ENCODE measurements at regions not wholly inside any gene's neighbourhood (a gene's known extent, or its start where the extent isn't known, plus 50 kb on each side); places are given as distances from the start of the nearest gene placed in this dataset.

GRCh38 chr2:103808814-103809213 is 1045.1 kb upstream of the POU3F3 start:
- intact Hi-C loops (cut with DNase I, micrococcal nuclease) = no loop called here
- Mint-ChIP-seq H3K36me3 (ENCODE audit: low read depth) (no peaks in the 10 kb centered on the region), H3K27ac (no peak overlapping the region), H3K4me1 (ENCODE audit: low read depth) (no peaks in the 10 kb centered on the region), H3K27me3 (no peaks in the 10 kb centered on the region), H3K9me3 (peaks cover 9% of the 10 kb centered on the region), H3K4me3 (no peak overlapping the region)
- Histone ChIP-seq H3K36me3 (ENCODE audit: insufficient read depth, low read length) (no peaks in the 10 kb centered on the region), H3K27ac (ENCODE audit: low read depth in 1 of 2, low read length in 2 of 2) (no peak overlapping the region), H3K9me3 (ENCODE audit: control insufficient read depth in 1 of 2, insufficient read depth in 1 of 2, low read length in 2 of 2) (peaks cover 0 to 15% of the 10 kb centered on the region in 2 experiments), H3K4me1 (ENCODE audit: insufficient read depth, low read length) (no peaks in the 10 kb centered on the region), H3K27me3 (ENCODE audit: control insufficient read depth in 1 of 2, insufficient read depth in 2 of 2, low read length in 2 of 2) (no peaks in the 10 kb centered on the region), H3K4me3 (ENCODE audit: low read length) (no peak overlapping the region)
- no peak for ATAC-seq (ENCODE audit: poor library complexity)
- TF ChIP-seq CTCF (IDR thresholded peaks at IDR 0.05) = no peak
- POLR2A ChIA-PET = no interaction called here
- CTCF ChIA-PET = no interaction called here
- no peak for DNase-seq

DNA sequence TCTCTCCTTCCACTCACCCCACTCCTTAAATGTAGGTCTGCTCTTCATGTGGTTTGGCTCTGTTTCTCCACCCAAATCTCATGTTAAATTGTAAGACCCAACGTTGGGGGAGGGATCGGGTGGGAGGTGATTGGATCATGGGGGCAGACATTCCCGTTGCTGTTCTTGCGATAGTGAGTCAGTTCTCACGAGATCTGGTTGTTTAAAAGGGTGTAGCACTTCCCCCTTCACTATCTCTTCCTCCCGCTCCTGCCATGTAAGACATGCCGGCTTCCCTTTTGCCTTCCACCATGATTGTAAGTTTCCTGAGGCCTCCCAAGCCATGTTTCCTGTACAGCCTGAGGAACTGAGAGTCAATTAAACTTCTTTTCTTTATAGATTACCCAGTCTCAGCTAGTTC is 1044.5 kb upstream of the POU3F3 start:
- H3K36me3 ChIP-seq (ENCODE audit: insufficient read depth, low read length) = no peaks in the 10 kb centered on the region
- Mint-ChIP-seq H3K36me3 (ENCODE audit: low read depth) (no peaks in the 10 kb centered on the region), H3K4me1 (ENCODE audit: low read depth) (no peaks in the 10 kb centered on the region), H3K9me3 (peaks cover 7% of the 10 kb centered on the region), H3K27me3 (no peaks in the 10 kb centered on the region), H3K27ac (no peak overlapping the region), H3K4me3 (no peak overlapping the region)
- no peaks in the 10 kb centered on the region for H3K27me3 ChIP-seq (ENCODE audit: control insufficient read depth in 1 of 2, insufficient read depth in 2 of 2, low read length in 2 of 2)
- ChIA-PET POLR2A (no interaction called here), CTCF (no interaction called here)
- H3K4me1 ChIP-seq (ENCODE audit: insufficient read depth, low read length) = no peaks in the 10 kb centered on the region
- no peak for TF ChIP-seq CTCF (IDR thresholded peaks at IDR 0.05)
- no peak overlapping the region for H3K27ac ChIP-seq (ENCODE audit: low read depth in 1 of 2, low read length in 2 of 2)
- DNase-seq = no peak
- peaks cover 0 to 15% of the 10 kb centered on the region in 2 experiments for H3K9me3 ChIP-seq (ENCODE audit: control insufficient read depth in 1 of 2, insufficient read depth in 1 of 2, low read length in 2 of 2)
- H3K4me3 ChIP-seq (ENCODE audit: low read length) = no peak overlapping the region
- no peak for ATAC-seq (ENCODE audit: poor library complexity)
- intact Hi-C loops (cut with DNase I, micrococcal nuclease) = no loop called here

DNA sequence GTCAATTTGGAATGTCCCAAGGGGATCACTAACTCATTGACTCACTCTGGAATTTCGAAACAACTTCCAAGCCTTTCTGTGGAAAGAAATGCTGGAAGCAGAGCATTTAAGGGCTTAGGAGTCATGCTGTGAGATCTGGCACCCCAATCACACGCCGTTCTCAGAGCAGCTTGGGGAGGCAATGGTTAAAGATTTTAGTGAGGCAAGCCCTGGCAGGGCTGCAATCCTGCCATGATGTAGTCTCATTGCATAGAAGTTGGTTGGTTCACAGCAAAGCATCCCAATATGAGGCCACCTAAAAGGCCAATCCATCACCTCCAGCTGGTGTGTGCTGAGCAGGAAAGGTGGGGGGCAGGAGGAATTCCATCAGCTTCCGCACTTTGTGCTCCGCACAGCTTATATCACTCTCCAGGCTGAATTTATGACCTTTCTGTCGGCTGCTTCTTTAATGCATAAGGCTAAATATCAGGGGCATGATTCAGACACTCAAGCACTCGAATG is 1043.9 kb upstream of the POU3F3 start:
- Mint-ChIP-seq H3K27me3 (no peaks in the 10 kb centered on the region), H3K36me3 (ENCODE audit: low read depth) (no peaks in the 10 kb centered on the region), H3K4me3 (no peak overlapping the region), H3K9me3 (peaks cover 7% of the 10 kb centered on the region), H3K27ac (no peak overlapping the region), H3K4me1 (ENCODE audit: low read depth) (no peaks in the 10 kb centered on the region)
- Histone ChIP-seq H3K27ac (ENCODE audit: low read depth in 1 of 2, low read length in 2 of 2) (no peak overlapping the region), H3K4me3 (ENCODE audit: low read length) (no peak overlapping the region), H3K9me3 (ENCODE audit: control insufficient read depth in 1 of 2, insufficient read depth in 1 of 2, low read length in 2 of 2) (peaks cover 0 to 15% of the 10 kb centered on the region in 2 experiments), H3K27me3 (ENCODE audit: control insufficient read depth in 1 of 2, insufficient read depth in 2 of 2, low read length in 2 of 2) (no peaks in the 10 kb centered on the region), H3K36me3 (ENCODE audit: insufficient read depth, low read length) (no peaks in the 10 kb centered on the region), H3K4me1 (ENCODE audit: insufficient read depth, low read length) (no peaks in the 10 kb centered on the region)
- DNase-seq (no peak), ATAC-seq (ENCODE audit: poor library complexity) (no peak)
- ChIA-PET CTCF (no interaction called here), POLR2A (no interaction called here)
- intact Hi-C loops (cut with DNase I, micrococcal nuclease) = no loop called here
- no peak for TF ChIP-seq CTCF (IDR thresholded peaks at IDR 0.05)
